Astrocyte of the cerebellum (primary cell): ENCODE measurements at regions not wholly inside any gene's neighbourhood (a gene's known extent, or its start where the extent isn't known, plus 50 kb on each side); places are given as distances from the start of the nearest gene placed in this dataset.

Experiments
- DNase-seq: peaks from one replicate; pipeline ENCODE4 v3.0.0-alpha.2; 2011; ENCODE audit warnings: low read depth
- H3K4me3 ChIP-seq: 2 replicates; pipeline ENCODE4 v1.5.1; 2011; ENCODE audit warnings: mild to moderate bottlenecking, low read depth, low read length, moderate library complexity
- in situ Hi-C: cut with HindIII; loops from 2 replicates; pipeline ENCODE4 v1.10.0; 2017; ENCODE audit warnings: low sequenced_read_pairs
- TF ChIP-seq, protein P1 (sequence below): IDR thresholded peaks from 2 replicates; pipeline ENCODE4 v1.5.1; 2012; ENCODE audit warnings: low read length, low read depth, moderate library complexity, mild to moderate bottlenecking; ENCODE audit errors: missing control alignments

DNA sequence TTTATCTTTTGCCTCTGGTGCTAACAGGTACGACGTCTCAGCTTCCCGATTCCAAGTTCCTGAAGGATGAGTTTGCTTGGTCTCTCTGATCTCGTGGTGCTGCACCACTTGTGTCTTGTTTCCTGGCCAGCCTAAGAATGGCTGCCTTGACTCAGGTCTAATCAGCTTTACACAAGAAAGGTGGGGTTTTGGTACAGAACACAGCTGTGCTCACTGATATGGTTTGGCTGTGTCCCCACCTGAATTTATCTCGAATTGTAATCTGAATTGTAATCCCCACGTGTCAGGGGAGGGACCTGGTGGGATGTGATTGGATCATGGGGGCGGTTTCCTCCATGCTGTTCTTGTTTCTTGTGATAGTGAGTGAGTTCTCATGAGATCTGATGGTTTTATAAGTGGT, 305.3 kb upstream of the NOCT start:
- H3K4me3 ChIP-seq = no peak overlapping the region
- TF ChIP-seq, protein P1, sequence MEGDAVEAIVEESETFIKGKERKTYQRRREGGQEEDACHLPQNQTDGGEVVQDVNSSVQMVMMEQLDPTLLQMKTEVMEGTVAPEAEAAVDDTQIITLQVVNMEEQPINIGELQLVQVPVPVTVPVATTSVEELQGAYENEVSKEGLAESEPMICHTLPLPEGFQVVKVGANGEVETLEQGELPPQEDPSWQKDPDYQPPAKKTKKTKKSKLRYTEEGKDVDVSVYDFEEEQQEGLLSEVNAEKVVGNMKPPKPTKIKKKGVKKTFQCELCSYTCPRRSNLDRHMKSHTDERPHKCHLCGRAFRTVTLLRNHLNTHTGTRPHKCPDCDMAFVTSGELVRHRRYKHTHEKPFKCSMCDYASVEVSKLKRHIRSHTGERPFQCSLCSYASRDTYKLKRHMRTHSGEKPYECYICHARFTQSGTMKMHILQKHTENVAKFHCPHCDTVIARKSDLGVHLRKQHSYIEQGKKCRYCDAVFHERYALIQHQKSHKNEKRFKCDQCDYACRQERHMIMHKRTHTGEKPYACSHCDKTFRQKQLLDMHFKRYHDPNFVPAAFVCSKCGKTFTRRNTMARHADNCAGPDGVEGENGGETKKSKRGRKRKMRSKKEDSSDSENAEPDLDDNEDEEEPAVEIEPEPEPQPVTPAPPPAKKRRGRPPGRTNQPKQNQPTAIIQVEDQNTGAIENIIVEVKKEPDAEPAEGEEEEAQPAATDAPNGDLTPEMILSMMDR = no peak
- in situ Hi-C loops = no loop called here
- DNase-seq = no peak

DNA sequence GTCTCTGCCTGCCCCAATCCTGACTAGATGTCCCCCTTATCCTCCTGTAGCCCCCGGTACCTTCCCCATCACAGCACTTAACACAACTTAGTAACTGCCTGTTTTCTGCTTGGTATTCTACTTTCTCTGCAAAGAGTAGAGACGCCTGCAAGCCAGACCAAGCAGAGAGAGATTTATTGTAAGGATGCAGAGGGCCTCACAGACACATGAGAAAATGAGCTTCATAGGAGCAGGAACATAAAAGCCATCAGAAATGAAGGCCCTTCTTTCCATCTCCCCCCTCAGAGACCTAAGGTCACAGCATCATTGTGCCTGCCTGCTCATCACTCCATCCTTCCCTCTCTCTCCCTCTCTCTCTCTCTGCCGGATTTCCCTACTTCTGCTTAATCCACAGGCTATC, 305.7 kb upstream of the NOCT start:
- TF ChIP-seq, protein P1 = no peak
- DNase-seq = no peak
- in situ Hi-C loops = no loop called here
- no peak overlapping the region for H3K4me3 ChIP-seq

DNA sequence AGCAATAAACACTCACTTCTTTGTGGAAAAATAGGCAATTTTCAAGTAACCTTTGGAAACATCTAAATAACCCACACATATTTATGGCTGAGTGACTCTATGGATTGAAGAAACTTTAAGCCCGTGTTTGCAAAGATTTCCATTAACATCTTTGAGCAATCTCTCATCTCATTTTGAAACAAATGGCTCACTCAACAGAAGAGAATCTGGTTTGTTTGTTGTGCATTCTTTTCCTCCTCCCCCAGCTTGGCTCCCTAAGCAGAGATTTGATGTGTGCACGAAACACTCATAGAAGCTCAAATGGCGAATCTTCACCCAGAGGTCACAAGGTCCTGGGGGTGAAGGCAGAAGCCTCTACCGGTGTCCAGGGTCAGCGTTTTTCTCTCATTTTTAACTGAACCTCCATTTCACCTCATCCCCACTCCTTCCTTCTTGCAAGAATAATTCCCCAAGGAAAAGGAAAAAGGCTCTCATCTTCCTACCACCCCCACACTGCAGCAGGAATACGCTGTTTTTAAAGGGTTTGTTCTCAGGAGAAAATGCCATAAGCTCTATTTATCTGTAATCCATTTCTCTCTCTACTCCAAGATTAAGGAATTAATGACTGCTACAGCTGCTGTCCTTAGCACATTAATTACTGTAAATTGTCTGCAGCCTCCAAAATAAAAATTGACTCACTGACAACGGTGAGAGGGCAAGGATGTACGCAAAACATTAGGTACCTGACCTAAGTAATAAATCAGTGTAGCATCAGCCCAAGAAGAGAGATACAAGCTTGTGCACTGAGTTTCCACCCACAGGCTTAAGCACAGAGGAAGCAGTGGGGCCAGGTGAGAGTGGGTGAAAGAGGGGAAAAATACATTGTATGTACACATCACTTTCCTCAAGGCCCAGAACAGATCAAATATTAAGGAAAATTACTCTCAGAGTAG, 307.6 kb upstream of the NOCT start:
- DNase-seq = no peak
- in situ Hi-C loops = no loop called here

DNA sequence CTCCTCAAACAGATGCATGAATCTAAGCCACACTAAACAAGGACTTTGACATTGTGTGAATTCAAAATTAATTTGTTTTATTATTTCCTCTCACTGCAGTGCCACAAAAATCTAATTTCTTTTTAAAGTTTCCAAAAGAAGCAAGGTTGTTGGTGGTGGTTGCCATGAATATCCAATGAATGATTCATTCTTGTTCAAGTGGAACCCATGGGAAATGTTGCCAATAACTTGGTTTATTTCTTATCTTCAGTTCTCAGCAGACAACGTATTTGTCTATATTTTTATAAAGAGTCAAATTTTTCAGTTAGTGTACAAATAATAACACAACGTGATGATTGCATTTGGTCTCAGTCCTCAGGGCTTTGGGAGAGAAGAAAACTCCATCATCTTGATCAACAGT, 309.4 kb upstream of the NOCT start:
- TF ChIP-seq, protein P1 = no peak
- in situ Hi-C loops = no loop called here
- no peak overlapping the region for H3K4me3 ChIP-seq
- DNase-seq = peak; percentile 23

More for the DNA sequence above, 307.6 kb upstream of the NOCT start:
- H3K4me3 ChIP-seq = no peak overlapping the region
- TF ChIP-seq, protein P1 = no peak

DNA sequence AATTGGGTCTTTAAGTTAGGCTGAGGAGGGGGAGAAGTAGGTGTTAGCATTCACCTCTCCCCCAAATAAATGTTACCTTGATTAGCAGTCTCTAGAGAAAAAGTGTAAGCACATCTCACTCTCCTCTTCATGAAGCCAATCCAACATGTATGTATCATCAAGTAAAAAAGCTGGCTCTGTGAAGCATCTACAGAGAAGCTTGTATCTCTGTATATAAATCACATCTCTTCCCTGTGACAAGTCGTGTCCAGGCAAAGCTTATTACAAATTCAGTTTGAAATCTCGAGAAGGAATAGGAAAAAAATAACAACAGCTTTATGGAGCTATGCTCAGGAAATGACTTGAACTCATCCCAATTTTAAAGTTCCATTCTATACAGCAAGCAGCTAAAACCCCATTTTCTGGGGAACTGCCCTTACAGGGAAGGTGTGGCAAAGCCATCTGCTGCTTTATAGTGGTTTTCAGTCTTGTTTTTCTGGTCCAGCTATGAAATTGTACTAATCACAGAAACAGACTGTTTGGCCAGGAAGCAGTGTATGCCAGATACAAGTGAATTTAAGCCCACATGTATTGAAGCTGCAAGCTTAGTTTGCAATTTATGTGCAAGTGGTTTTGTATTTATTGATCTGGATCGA, 313.3 kb upstream of the NOCT start:
- no peak overlapping the region for H3K4me3 ChIP-seq
- DNase-seq = no peak
- TF ChIP-seq, protein P1 = no peak
- in situ Hi-C loops = no loop called here

DNA sequence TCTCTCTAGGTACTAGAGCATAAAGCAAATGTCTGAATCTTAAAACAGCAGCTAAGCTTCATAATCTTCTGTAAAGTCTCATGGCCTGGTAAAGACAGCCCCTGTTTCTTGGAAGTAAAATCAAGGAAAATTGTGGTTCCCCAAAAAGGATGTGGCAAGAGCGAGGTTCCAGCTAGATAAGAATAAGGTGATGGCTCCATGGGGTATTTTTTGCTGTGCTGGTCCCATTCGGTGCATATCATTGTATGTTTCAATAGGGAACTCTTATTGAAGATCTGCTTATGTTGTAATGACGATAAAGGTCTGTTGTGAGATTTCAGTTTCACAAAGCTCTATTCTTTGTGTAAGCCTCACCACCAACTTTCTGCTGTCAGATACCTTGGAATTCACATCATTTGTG, 316.9 kb upstream of the NOCT start:
- H3K4me3 ChIP-seq = no peak overlapping the region
- DNase-seq = no peak
- in situ Hi-C loops = loop anchor here (25.0 kb wide), 2 partner anchors 214 to 1161 kb away; partner anchors contain the start of gene PCDH18
- TF ChIP-seq, protein P1 = no peak
